PC-3 (cell line): ENCODE measurements at regions not wholly inside any gene's neighbourhood (a gene's known extent, or its start where the extent isn't known, plus 50 kb on each side); places are given as distances from the start of the nearest gene placed in this dataset.

Experiments
- ATAC-seq: fragments of 200-7000 bp; cut with Tn5 transposase; 2 replicates; pipeline ENCODE4 v1.9.1; 2020; ENCODE audit warnings: mild to moderate bottlenecking, moderate library complexity
- BruUV-seq: library from RNA; stranded (reverse); fragments of 400-500 nt; replicated peaks from 2 replicates; lab custom pipeline; 2021; lab: Mats Ljungman, UMichigan
- CTCF ChIA-PET: fragments of 300-600 bp; sonication (Branson Sonifier 250); formaldehyde crosslinking; loops from one replicate; lab custom pipeline; 2022; ENCODE audit warnings: antibody characterized with exemption; lab: Charles Lee
- POLR2A ChIA-PET: fragments of 300-600 bp; sonication (Branson Sonifier 250); formaldehyde crosslinking; loops from one replicate; lab custom pipeline; 2022; ENCODE audit warnings: antibody characterized with exemption; ENCODE audit not compliant: unreplicated experiment; lab: Charles Lee
- DNase-seq: peaks from one replicate; pipeline ENCODE4 v3.0.0-alpha.2; 2015
- H2AFZ ChIP-seq: fragments of 300-600 bp; sonication (generic); 2 replicates; pipeline ENCODE4 v1.6.0; 2016; ENCODE audit warnings: antibody characterized with exemption, low read length
- H3F3A ChIP-seq: fragments of 300-600 bp; sonication (generic); one replicate; pipeline ENCODE4 v1.6.0; 2017; ENCODE audit warnings: antibody characterized with exemption, low read length, control low read depth, mild to moderate bottlenecking; ENCODE audit not compliant: unreplicated experiment
- H3K27ac ChIP-seq: fragments of 300-600 bp; sonication (generic); 2 replicates; pipeline ENCODE4 v1.5.1; 2016; ENCODE audit warnings: mild to moderate bottlenecking, low read length
- H3K27me3 ChIP-seq: fragments of 300-600 bp; sonication (generic); 2 replicates; pipeline ENCODE4 v1.6.1; 2016; ENCODE audit warnings: low read length, mixed read lengths
- H3K36me3 ChIP-seq: fragments of 300-600 bp; sonication (generic); 2 replicates; pipeline ENCODE4 v1.6.1; 2016; ENCODE audit warnings: low read depth, mixed run types, low read length, mixed read lengths
- H3K4me1 ChIP-seq: fragments of 300-600 bp; sonication (generic); 2 replicates; pipeline ENCODE4 v1.5.1; 2016; ENCODE audit warnings: low read length; ENCODE audit not compliant: insufficient read depth
- H3K4me2 ChIP-seq: fragments of 300-600 bp; sonication (generic); 2 replicates; pipeline ENCODE4 v1.6.0; 2016; ENCODE audit warnings: low read length
- H3K4me3 ChIP-seq: fragments of 300-600 bp; sonication (generic); 2 replicates; pipeline ENCODE4 v1.5.1; 2016; ENCODE audit warnings: mild to moderate bottlenecking, low read length, mixed read lengths
- H3K79me2 ChIP-seq: fragments of 300-600 bp; sonication (generic); 2 replicates; pipeline ENCODE4 v1.6.1; 2017; ENCODE audit warnings: low read length, mixed read lengths
- H3K9ac ChIP-seq: fragments of 300-600 bp; sonication (generic); 2 replicates; pipeline ENCODE4 v1.6.0; 2016; ENCODE audit warnings: mild to moderate bottlenecking, low read length
- H3K9me2 ChIP-seq: fragments of 300-600 bp; sonication (generic); replicated peaks from 2 replicates; pipeline ENCODE4 v1.6.1; 2016; ENCODE audit warnings: mixed run types, low read length, mixed read lengths
- H3K9me3 ChIP-seq: fragments of 300-600 bp; sonication (generic); 2 replicates; pipeline ENCODE4 v1.6.1; 2016; ENCODE audit warnings: low read length, mixed read lengths
- H4K20me1 ChIP-seq: fragments of 300-600 bp; sonication (generic); 2 replicates; pipeline ENCODE4 v1.6.1; 2016; ENCODE audit warnings: low read length, mixed read lengths
- CTCF ChIP-seq: fragments of 300-600 bp; sonication (generic); conservative IDR thresholded peaks from 2 replicates; pipeline ENCODE4 v1.5.1; 2017; ENCODE audit warnings: antibody characterized with exemption, low read depth, mild to moderate bottlenecking, low read length
- EZH2 ChIP-seq: fragments of 300-600 bp; sonication (generic); IDR thresholded peaks from one replicate; pipeline ENCODE4 v1.6.1; 2017; ENCODE audit warnings: antibody characterized with exemption, mild to moderate bottlenecking, low read length; ENCODE audit not compliant: unreplicated experiment
- EZH2phosphoT487 ChIP-seq: fragments of 300-600 bp; sonication (generic); IDR thresholded peaks from 2 replicates; pipeline ENCODE4 v1.6.1; 2018; ENCODE audit warnings: mild to moderate bottlenecking, antibody characterized with exemption, low read length, borderline replicate concordance
- intact Hi-C: fragments of 100-400 bp; cut with micrococcal nuclease; formaldehyde crosslinking; loops from 2 replicates; pipeline ENCODE4 v1.9.0; 2023

GRCh38 chr18:11286431-11286830 lies 137.1 kb upstream of the PIEZO2 start:
- Histone ChIP-seq H3K4me3 (no peak overlapping the region), H3K36me3 (no peaks in the 10 kb centered on the region), H3F3A (no peaks in the 10 kb centered on the region), H3K79me2 (no peaks in the 10 kb centered on the region), H3K9ac (no peak overlapping the region), H3K4me1 (no peaks in the 10 kb centered on the region), H3K4me2 (no peak overlapping the region), H2AFZ (no peak overlapping the region), H3K9me3 (0 out of 2 replicates have a peak, but pooled peaks cover 3% of the 10 kb centered on the region), H4K20me1 (no peaks in the 10 kb centered on the region), H3K9me2 (no peaks in the 10 kb centered on the region), H3K27me3 (peaks cover 39% of the 10 kb centered on the region), H3K27ac (no peak overlapping the region)
- intact Hi-C loops = no loop called here
- ATAC-seq = no peak
- BruUV-seq = no TSS peak
- ChIA-PET POLR2A (no interaction called here), CTCF (no interaction called here)
- DNase-seq = no peak
- TF ChIP-seq EZH2 = no peak
- TF ChIP-seq CTCF = no peak
- TF ChIP-seq EZH2phosphoT487 = no peak

GRCh38 chr18:11284811-11285210 lies 135.4 kb upstream of the PIEZO2 start:
- no peaks in the 10 kb centered on the region for H3F3A ChIP-seq
- no peak overlapping the region for H3K4me2 ChIP-seq
- DNase-seq (no peak), ATAC-seq (no peak)
- no TSS peak for BruUV-seq
- no peak overlapping the region for H3K27ac ChIP-seq
- H3K36me3 ChIP-seq = no peaks in the 10 kb centered on the region
- H3K27me3 ChIP-seq = peaks cover 36% of the 10 kb centered on the region
- no peak for TF ChIP-seq EZH2
- no peak for TF ChIP-seq EZH2phosphoT487
- no peak for TF ChIP-seq CTCF
- CTCF ChIA-PET = no interaction called here
- POLR2A ChIA-PET = no interaction called here
- no peaks in the 10 kb centered on the region for H3K79me2 ChIP-seq
- H3K9me2 ChIP-seq = no peaks in the 10 kb centered on the region
- intact Hi-C loops = no loop called here
- no peak overlapping the region for H2AFZ ChIP-seq
- H3K9ac ChIP-seq = no peak overlapping the region
- H3K4me3 ChIP-seq = no peak overlapping the region
- no peaks in the 10 kb centered on the region for H4K20me1 ChIP-seq
- H3K9me3 ChIP-seq = 0 out of 2 replicates have a peak, but pooled peaks cover 3% of the 10 kb centered on the region
- no peaks in the 10 kb centered on the region for H3K4me1 ChIP-seq

DNA sequence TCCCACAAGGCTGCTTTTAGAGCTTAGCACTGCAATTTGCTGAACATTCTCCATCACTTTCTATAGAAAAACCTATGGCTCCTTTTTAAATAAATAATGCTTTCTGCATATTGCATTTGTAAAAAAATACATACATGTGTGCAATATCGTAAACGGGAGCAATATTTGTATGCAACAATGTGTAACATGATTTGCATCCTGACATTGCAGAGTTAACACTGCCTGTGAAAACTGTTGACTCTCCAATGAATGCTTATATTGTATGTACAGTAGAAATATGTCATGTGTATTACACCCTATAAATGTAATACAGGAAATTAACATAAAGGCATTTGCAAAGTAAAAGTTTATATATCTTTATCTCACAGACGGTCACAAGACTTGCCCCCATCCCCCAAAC lies 135.0 kb upstream of the PIEZO2 start:
- H3K9me2 ChIP-seq = no peaks in the 10 kb centered on the region
- no peak for TF ChIP-seq EZH2
- TF ChIP-seq CTCF = no peak
- TF ChIP-seq EZH2phosphoT487 = no peak
- no peak overlapping the region for H3K9ac ChIP-seq
- 0 out of 2 replicates have a peak, but pooled peaks cover 3% of the 10 kb centered on the region for H3K9me3 ChIP-seq
- H3K4me2 ChIP-seq = no peak overlapping the region
- intact Hi-C loops = no loop called here
- H4K20me1 ChIP-seq = no peaks in the 10 kb centered on the region
- no peaks in the 10 kb centered on the region for H3F3A ChIP-seq
- POLR2A ChIA-PET = no interaction called here
- DNase-seq = no peak
- H3K36me3 ChIP-seq = no peaks in the 10 kb centered on the region
- ATAC-seq = no peak
- no peaks in the 10 kb centered on the region for H3K79me2 ChIP-seq
- CTCF ChIA-PET = no interaction called here
- H2AFZ ChIP-seq = no peak overlapping the region
- BruUV-seq = no TSS peak
- H3K4me1 ChIP-seq = no peaks in the 10 kb centered on the region
- no peak overlapping the region for H3K27ac ChIP-seq
- H3K27me3 ChIP-seq = peaks cover 36% of the 10 kb centered on the region
- H3K4me3 ChIP-seq = no peak overlapping the region
